EH (cell line): ENCODE measurements at regions not wholly inside any gene's neighbourhood (a gene's known extent, or its start where the extent isn't known, plus 50 kb on each side); places are given as distances from the start of the nearest gene placed in this dataset.

ENCODE experiments used
- DNase-seq: peaks from one replicate; pipeline ENCODE4 v3.0.0-alpha.2; 2015; ENCODE audit warnings: low read depth

DNA sequence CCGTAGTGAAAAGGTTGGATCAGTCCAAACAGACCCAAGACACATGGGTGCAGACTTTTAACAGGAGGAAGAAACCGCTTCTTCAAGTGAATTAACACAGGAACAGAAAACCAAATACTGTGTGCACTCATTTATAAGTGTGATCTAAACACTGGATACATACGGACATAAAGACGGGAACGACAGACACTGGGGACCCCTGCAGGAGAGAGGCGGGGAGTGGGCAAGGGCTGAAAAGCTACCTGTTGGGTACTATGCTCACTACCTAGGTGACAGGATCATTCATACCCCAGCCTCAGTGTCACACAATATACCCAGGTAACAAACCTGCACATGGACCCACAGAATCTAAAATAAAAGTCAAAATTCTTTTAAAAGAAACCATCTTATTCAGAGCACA lies 326.0 kb upstream of the NOCT start:
- DNase-seq, result no peak

GRCh38 chr4:138689187-138689586 lies 326.4 kb upstream of the NOCT start:
- no peak for DNase-seq

DNA sequence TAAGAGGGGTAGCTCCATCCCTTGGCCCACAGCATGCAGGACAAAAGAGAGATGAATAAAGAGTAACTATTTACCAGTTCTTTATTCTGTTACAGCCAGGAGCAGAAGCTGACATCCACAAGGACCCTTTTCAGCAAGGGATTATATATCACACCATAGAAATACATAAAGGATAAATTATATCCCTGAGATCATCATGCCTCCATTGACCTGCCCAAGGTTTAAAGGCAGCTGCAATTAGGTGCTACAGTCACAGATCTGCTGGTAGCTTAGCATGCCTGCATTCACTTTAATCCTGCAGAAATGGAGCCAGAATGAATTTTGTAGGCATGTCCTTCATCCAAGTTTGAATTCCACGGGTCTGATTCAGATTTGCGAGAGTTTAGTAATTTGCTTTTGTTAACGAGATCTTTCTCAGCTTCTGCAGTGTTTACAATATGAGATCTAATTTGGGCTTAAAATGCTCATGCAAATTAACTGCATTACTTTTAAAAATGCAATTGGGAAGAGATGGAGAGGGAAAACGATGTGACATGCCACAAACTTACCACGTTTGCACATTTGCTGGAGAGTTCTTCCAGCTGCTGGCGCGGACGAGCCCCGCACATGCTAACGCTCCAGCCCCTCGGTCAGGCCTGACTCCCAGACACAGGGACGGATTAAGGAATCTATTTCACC lies 327.0 kb upstream of the NOCT start:
- peak; percentile 23 for DNase-seq

DNA sequence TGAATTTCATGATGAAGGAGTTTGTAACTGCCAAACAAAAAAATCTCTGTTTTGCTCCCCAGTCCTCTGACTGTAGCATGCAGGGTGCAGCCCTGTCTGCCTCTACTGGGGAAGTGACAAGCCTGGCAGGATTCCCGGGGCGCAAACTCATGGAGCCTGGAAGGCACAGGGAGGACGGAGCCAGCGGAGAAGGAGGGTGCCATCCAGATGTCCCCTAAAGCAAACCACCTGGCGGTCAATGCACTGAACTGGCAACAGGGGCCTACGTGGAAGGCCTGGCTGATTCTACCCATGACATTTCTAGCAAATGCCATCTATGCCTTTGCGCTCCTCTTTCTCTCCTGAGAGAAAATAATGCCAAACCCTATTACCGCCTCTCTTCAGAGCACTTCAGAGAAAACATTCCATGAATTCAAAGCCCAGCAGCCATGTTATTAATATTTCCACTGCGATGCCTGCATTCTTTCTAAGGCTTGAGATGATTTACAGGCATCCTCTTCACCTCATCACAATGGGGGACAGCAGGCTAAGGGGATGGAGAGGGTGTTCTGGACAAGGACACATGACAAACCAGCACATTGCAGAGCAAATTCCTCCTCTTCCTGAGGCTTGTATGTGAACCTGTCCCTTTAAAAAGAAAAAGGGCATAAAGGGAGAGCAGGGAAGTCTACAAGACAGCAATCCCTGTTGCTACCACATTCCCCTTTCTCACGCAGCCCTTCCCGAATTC lies 329.3 kb upstream of the NOCT start:
- DNase-seq, result peak; percentile 44

DNA sequence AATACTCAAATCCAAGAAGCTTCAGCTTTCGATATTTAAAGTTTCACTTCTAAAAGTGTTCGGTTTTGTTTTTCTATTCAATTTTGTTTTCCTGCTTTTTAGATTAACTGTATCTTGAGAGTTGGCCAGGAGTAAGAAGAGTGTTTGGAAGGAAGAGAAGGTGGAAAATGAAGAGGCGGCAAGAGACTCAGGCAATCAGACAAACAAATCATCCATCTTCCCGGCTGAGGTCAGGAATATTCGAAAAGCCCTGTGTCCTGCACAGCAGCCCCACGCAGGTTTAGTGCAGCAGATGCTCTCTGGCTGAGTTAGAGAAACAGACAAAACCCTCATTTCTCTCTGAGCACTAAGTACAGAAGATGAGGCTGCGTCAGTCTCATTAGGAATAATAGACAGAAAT lies 330.3 kb upstream of the NOCT start:
- no peak for DNase-seq

DNA sequence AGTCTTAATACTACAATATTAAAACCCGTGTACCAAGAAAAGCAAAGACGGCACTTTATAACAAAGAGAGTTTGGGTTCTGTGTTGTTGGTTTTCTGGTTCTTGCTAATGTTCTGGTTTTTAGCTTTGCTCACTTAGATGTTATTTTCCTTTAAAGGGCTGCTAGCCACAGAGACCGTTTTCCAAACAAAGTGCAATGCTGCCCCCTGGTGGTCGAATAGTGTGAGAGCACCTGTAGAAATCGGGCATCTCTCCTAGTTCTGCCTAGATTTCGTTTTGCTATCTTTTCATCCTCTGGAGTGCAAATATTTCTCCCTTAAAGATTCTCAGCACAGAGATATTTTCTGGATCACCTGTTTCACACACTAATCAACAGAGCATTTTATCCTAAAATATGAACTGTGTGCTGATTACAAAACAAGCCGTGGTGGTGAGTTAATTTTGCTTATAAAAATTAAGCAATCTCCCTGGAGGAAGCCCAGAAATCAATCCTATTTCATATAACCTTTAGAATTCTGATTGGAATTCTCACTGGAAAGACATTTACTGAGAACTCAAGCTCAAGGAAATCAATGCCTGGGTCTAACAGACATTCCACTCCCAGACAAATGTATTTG lies 334.5 kb upstream of the NOCT start:
- peak; percentile 79 for DNase-seq

DNA sequence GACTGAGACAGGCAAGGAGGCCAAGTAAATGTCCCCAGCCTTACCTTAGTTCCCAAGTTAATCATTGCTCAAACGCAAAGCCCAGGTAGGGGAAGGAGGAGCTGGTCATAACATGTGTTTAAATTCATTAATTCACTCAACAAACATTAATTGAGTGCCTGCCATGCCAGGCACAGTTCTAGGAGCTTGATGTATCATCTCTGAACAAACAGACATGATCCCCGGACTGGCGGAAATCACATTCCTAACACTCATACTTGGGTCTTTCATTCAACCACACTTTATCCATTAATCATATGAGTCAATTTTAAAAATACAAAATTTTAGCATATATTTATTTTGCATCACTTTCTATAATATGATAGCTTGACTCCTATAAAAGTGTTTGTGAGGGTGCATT lies 335.3 kb upstream of the NOCT start:
- DNase-seq, result peak; percentile 27

GRCh38 chr4:138678985-138679746 lies 336.4 kb upstream of the NOCT start:
- no peak for DNase-seq

DNA sequence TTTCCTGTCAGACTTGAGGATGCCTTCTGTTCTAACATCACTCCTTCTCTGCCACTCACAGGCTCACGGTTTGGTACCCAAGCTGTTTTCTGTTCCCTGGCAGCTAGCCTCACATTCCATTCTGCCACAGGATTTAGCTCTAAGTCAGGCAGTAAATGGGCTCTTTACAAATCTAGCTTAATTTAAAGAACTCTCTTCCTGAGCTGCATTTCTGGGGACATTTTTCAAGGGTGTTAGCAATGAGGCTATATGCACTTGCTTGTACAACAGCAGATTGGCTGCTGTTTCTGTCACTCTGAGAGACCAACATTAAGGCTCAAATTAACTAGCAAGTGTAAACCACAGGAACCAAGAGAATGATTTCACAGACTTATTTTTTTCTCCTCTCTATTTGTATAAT lies 337.8 kb upstream of the NOCT start:
- DNase-seq, result peak; percentile 40

DNA sequence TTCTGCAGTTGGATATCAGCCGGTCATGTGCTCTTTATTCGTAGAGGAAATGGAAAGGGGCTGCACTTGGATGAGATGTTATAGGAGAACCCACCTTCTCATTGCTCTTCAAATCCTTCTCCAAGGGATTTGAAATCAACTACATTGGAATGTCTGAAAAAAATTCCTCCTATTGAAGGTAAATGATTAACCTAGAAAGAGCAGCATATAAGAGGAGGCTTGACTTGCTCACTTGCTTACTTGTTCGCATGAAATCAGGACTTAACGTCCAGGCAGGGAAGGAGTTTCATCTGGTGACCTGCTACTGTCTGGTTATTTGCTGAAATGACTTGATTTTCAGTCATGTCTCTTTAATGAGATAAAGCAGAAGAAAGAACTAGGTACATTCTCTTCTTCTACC lies 338.4 kb upstream of the NOCT start:
- no peak for DNase-seq

DNA sequence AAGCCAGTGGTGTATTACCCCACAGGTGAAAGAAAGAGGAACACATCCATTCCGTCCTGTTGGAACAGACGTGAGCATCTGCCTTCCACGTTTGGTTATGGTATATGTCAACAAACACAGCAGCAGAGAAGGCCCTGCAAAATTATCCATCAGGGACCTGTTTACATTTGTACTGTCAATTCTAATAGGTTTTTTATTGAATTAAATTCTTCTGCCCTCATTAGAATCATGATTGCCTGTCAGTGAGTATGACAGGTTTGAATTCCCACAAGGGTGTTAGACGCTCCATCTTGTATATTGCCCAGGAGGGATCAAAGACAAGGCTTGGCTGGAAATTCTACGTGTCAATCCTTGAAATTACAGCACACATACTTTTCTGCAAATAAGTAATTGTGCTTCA lies 339.9 kb upstream of the NOCT start:
- DNase-seq, result no peak

GRCh38 chr4:138674209-138674608 lies 341.4 kb upstream of the NOCT start:
- peak; percentile 40 for DNase-seq

DNA sequence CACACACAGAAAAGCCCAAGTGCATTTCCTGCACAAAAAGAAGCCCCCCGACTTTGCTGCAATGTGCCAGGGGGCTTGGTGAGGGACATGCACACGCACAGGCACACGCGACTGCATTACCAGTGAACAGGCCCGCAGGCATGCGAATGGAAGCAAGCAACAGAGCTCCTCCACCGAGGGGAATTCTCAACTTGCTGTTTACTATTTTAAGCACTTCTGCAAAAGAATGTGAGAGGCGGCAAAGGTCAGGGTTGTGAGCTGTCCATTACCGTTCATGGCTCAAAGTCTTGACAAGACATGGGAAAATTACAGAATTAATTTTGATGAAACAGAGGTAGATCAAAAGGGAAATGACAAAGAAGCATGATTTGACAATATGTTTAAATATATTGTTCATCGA lies 342.5 kb upstream of the NOCT start:
- no peak for DNase-seq

GRCh38 chr4:138672393-138672976 lies 343.1 kb upstream of the NOCT start:
- DNase-seq, result no peak

DNA sequence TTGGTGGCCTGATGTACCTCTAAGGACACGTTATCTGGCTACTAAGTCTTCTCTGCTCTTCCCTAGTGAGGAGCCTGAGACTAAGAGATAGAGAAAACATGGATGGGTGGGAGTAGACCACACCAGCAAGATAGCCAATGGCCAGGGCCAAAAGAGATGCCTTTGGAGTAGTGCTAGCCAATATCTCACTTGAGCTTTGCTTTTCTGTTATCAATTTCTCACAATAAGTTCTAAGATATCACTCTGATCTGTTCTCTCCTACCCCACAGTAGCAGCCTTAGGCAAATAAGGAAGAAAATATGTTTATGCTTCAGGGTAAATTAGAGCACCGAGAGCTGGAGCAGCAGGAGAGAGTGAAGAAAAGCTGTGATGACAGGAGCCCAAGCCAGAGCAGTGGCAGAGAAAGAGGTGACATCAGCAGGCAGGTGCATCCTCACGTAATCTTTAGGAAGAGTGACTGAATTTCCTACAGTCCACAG lies 343.9 kb upstream of the NOCT start:
- DNase-seq, result no peak

- DNase-seq, result no peak
Observed at GRCh38 chr4:138671106-138671505, 344.5 kb upstream of the NOCT start.

GRCh38 chr4:138670681-138671080 lies 344.9 kb upstream of the NOCT start:
- no peak for DNase-seq

GRCh38 chr4:138669479-138670315 lies 345.9 kb upstream of the NOCT start:
- DNase-seq, result peak; percentile 65

- no peak for DNase-seq
Observed at GRCh38 chr4:138668309-138668708, 347.3 kb upstream of the NOCT start.

- no peak for DNase-seq
Observed at GRCh38 chr4:138666366-138666765, 349.2 kb upstream of the NOCT start.

GRCh38 chr4:138665851-138666250 lies 349.7 kb upstream of the NOCT start:
- DNase-seq, result no peak
